ENCODE measurements at regions not wholly inside any gene's neighbourhood (a gene's known extent, or its start where the extent isn't known, plus 50 kb on each side); places are given as distances from the start of the nearest gene placed in this dataset.

GRCh38 chrX:151239751-151240150 is 63.4 kb downstream of the GPR50 start:
- DNase-seq, result no peak

- no peak for DNase-seq
These were observed 63.9 kb downstream of the GPR50 start for GRCh38 chrX:151240237-151240636.

- no peak for DNase-seq
These were observed 92.5 kb downstream of the GPR50 start for GRCh38 chrX:151268836-151269235.

GRCh38 chrX:151279161-151279560 is 102.8 kb downstream of the GPR50 start:
- DNase-seq, result no peak

GRCh38 chrX:151287954-151288353 is 109.1 kb upstream of the VMA21 start:
- peak in 1 of 3 experiments; percentile 21 for DNase-seq

- DNase-seq, result no peak
These were observed 74.0 kb upstream of the VMA21 start for GRCh38 chrX:151323054-151323453.

- DNase-seq, result no peak
These were observed 60.2 kb upstream of the VMA21 start for GRCh38 chrX:151336809-151337208.

- DNase-seq, result peak in 1 of 3 experiments; percentile 12
These were observed 50.0 kb upstream of the VMA21 start for GRCh38 chrX:151346931-151347543.

Measured in NCI-H1417 (cell line).